ENCODE measurements at regions not wholly inside any gene's neighbourhood (a gene's known extent, or its start where the extent isn't known, plus 50 kb on each side); places are given as distances from the start of the nearest gene placed in this dataset.
A peak's percentile ranks its signal among the peaks of the same experiment; 100 is the strongest.

DNA sequence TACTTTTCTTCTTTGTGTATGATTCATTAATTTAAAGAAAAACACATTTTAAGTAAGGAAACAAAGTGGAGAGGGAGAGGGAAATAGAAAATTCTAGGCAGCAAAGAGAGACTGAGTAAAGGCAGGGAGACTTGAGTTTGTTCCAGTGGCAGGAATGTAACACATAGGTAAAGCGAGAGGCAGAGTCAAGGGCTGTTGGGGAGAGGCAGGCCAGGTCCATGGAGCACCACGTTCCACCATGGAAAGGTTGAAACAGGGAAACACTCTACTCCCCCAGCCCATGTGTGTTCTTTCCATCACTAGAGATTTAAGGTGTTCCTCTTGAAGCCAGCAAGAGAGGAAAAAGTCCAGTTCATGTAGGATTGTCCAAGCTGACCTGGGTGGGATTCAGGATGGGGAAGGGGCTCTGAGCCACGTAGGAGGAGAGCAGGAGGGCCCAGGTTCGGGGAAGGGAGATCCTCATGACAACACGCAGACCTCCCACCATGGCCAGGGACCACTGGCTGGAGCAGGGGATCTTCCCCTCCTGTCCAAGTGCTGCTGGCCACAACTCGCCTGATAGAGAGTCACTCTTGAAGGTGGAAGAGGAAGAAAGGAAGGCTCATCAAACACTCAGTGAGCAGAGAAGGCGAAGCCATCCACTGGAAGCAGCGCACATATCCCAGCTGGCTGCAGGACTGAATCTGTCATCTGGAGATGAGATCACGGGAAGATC lies 666.4 kb upstream of the MKI67 start:
- no peak overlapping the region for H3K9ac ChIP-seq (ENCODE audit: low read depth, low read length)
- DNase-seq (no peak), ATAC-seq (ENCODE audit: insufficient read depth, low read depth) (no peak)
- H3K27ac ChIP-seq (ENCODE audit: low read length) = no peak overlapping the region
- no peaks in the 10 kb centered on the region for H4K20me1 ChIP-seq (ENCODE audit: insufficient read depth, low read length)
- no peaks in the 10 kb centered on the region for H3K79me2 ChIP-seq (ENCODE audit: insufficient read depth, low read length)
- H3K4me2 ChIP-seq (ENCODE audit: insufficient read depth, low read length) = no peak overlapping the region
- no peaks in the 10 kb centered on the region for H3K36me3 ChIP-seq (ENCODE audit: insufficient read depth, low read length)
- no peak overlapping the region for H2AFZ ChIP-seq (ENCODE audit: low read depth, low read length)
- H3K4me3 ChIP-seq (ENCODE audit: low read depth in 1 of 2, low read length in 2 of 2) = no peak overlapping the region
- peaks cover under 1% of the 10 kb centered on the region; the same call in 1 of the 2 replicates for H3K4me1 ChIP-seq (ENCODE audit: insufficient read depth, low read length)
- H3K9me3 ChIP-seq (ENCODE audit: insufficient read depth, low read length, severe bottlenecking) = no peaks in the 10 kb centered on the region
- TF ChIP-seq, protein P1, sequence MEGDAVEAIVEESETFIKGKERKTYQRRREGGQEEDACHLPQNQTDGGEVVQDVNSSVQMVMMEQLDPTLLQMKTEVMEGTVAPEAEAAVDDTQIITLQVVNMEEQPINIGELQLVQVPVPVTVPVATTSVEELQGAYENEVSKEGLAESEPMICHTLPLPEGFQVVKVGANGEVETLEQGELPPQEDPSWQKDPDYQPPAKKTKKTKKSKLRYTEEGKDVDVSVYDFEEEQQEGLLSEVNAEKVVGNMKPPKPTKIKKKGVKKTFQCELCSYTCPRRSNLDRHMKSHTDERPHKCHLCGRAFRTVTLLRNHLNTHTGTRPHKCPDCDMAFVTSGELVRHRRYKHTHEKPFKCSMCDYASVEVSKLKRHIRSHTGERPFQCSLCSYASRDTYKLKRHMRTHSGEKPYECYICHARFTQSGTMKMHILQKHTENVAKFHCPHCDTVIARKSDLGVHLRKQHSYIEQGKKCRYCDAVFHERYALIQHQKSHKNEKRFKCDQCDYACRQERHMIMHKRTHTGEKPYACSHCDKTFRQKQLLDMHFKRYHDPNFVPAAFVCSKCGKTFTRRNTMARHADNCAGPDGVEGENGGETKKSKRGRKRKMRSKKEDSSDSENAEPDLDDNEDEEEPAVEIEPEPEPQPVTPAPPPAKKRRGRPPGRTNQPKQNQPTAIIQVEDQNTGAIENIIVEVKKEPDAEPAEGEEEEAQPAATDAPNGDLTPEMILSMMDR (IDR thresholded peaks at IDR 0.05; ENCODE audit: borderline replicate concordance, extremely low read depth, low read length, poor library complexity, severe bottlenecking) = no peak
- TF ChIP-seq EZH2 (IDR thresholded peaks at IDR 0.05; ENCODE audit: borderline replicate concordance, low read depth, low read length, severe bottlenecking) = no peak
- H3K27me3 ChIP-seq (ENCODE audit: insufficient read depth, low read length, poor library complexity) = no peaks in the 10 kb centered on the region

DNA sequence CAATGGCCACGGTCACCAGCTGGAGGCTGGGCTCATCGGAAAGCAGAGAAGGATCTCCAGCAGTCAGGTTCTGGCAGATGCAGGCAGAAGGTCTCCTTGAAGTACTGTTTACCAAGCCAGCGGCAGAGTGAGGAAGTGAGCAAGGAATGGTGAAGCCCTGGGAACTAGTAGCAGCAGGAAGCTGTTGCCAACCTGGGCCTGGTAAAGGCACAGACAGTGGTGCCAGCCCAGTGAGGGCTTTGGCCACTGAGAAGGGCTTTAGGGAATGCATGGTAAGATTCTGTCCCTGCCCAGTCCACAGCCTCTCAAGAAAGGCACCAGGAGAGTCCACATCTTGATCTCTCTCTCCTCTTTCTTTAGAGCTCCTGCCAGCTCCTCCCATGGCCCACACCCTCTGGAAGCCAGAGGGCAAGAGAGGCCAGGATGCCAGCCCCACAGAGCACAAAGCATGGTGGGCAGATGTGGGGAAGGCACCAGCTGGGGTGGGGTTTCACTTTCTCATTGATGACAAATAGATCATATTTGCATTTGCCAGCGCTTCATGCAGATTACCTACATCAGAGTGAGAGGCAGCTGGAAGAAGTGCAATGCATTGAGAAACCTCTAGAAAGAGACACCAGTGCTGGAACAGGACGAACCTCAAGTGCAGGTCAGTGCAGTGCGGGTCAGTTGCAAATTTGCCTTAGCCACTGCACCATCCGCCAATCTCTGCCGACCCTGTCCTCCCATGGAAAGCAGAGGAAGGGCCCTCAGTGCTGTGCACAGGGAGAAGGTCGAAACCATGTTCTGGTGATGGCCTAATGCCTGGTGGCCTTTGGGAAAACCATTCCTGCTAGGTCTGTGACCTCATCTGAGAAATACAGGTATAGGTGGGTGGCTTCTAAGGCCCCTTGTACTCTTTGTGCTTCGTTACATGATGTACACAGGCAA lies 667.8 kb upstream of the MKI67 start:
- Histone ChIP-seq H3K79me2 (ENCODE audit: insufficient read depth, low read length) (no peaks in the 10 kb centered on the region), H3K4me3 (ENCODE audit: low read depth in 1 of 2, low read length in 2 of 2) (no peak overlapping the region), H3K4me2 (ENCODE audit: insufficient read depth, low read length) (no peak overlapping the region), H3K9me3 (ENCODE audit: insufficient read depth, low read length, severe bottlenecking) (no peaks in the 10 kb centered on the region), H4K20me1 (ENCODE audit: insufficient read depth, low read length) (no peaks in the 10 kb centered on the region), H3K36me3 (ENCODE audit: insufficient read depth, low read length) (no peaks in the 10 kb centered on the region), H3K27ac (ENCODE audit: low read length) (no peak overlapping the region), H3K27me3 (ENCODE audit: insufficient read depth, low read length, poor library complexity) (no peaks in the 10 kb centered on the region), H2AFZ (ENCODE audit: low read depth, low read length) (no peak overlapping the region; the same call in 1 of the 2 replicates), H3K9ac (ENCODE audit: low read depth, low read length) (no peak overlapping the region), H3K4me1 (ENCODE audit: insufficient read depth, low read length) (no peaks in the 10 kb centered on the region)
- DNase-seq (no peak), ATAC-seq (ENCODE audit: insufficient read depth, low read depth) (0 out of 3 replicates have a peak, but pooled peaks have one; percentile 24)
- TF ChIP-seq EZH2 (IDR thresholded peaks at IDR 0.05; ENCODE audit: borderline replicate concordance, low read depth, low read length, severe bottlenecking) = no peak
- TF ChIP-seq, protein P1 (IDR thresholded peaks at IDR 0.05; ENCODE audit: borderline replicate concordance, extremely low read depth, low read length, poor library complexity, severe bottlenecking) = no peak

DNA sequence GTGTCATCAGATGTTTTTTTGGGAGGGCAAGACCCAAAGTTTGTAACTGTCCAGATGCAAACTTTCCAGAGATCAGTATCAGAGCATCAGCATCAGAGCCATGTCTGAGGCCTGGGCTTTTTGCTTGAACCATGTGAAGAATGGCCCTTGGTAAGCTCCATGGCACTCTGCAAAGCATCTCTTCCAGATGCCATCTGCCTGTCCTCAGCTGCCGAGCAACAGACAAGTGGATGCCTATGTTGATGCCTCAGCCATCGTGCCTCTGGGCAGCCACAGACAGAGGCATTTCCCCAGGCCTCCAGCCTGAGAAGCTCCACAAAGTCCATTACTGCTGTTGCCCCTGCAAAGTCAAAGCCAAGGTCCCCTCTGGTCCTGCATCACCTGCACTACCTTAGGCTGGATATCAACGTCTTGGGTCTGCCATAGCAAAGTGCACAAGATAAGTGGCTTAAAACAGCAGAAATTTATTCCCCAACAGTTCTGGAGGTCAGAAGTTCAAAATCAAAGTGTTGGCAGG lies 670.2 kb upstream of the MKI67 start:
- ATAC-seq (ENCODE audit: insufficient read depth, low read depth) (no peak), DNase-seq (no peak)
- Histone ChIP-seq H3K9ac (ENCODE audit: low read depth, low read length) (no peak overlapping the region), H3K79me2 (ENCODE audit: insufficient read depth, low read length) (no peaks in the 10 kb centered on the region), H3K4me1 (ENCODE audit: insufficient read depth, low read length) (no peaks in the 10 kb centered on the region), H4K20me1 (ENCODE audit: insufficient read depth, low read length) (no peaks in the 10 kb centered on the region), H3K4me3 (ENCODE audit: low read depth in 1 of 2, low read length in 2 of 2) (no peak overlapping the region), H3K9me3 (ENCODE audit: insufficient read depth, low read length, severe bottlenecking) (no peaks in the 10 kb centered on the region), H3K36me3 (ENCODE audit: insufficient read depth, low read length) (no peaks in the 10 kb centered on the region), H3K27ac (ENCODE audit: low read length) (no peak overlapping the region), H2AFZ (ENCODE audit: low read depth, low read length) (no peak overlapping the region), H3K27me3 (ENCODE audit: insufficient read depth, low read length, poor library complexity) (no peaks in the 10 kb centered on the region), H3K4me2 (ENCODE audit: insufficient read depth, low read length) (no peak overlapping the region)
- no peak for TF ChIP-seq EZH2 (IDR thresholded peaks at IDR 0.05; ENCODE audit: borderline replicate concordance, low read depth, low read length, severe bottlenecking)
- TF ChIP-seq, protein P1 (IDR thresholded peaks at IDR 0.05; ENCODE audit: borderline replicate concordance, extremely low read depth, low read length, poor library complexity, severe bottlenecking) = no peak
